DMS153 (cell line): ENCODE measurements at regions not wholly inside any gene's neighbourhood (a gene's known extent, or its start where the extent isn't known, plus 50 kb on each side); places are given as distances from the start of the nearest gene placed in this dataset.

Experiments used
- DNase-seq: peaks from one replicate; lab custom pipeline; 2025; lab: John Stamatoyannopoulos, UW

GRCh38 chr12:115215544-115215943 lies 531.6 kb upstream of the TBX3 start:
- no peak for DNase-seq

GRCh38 chr12:115213538-115214016 lies 529.6 kb upstream of the TBX3 start:
- no peak for DNase-seq

GRCh38 chr12:115213118-115213517 lies 529.1 kb upstream of the TBX3 start:
- DNase-seq: no peak

DNA sequence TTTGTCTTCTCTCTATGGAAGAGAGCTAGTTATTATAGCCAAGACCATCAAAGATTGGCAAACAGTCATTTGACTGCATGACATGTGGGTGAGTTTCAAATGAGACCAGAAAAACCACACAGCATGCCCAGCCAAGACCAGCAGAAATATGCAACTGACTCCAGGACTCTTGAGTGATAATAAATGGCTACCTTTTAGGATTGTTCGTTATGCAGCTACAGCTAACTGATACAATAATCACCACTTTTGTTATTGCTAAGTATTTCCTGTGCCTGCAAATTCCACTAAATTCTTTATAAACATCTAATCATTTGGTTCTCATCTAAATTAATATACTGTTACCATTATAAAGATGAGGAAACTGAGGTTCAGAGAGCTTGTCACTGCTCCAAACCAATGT lies 528.4 kb upstream of the TBX3 start:
- DNase-seq: no peak

- no peak for DNase-seq
These were observed 526.7 kb upstream of the TBX3 start for GRCh38 chr12:115210533-115211252.

GRCh38 chr12:115209230-115209629 lies 525.3 kb upstream of the TBX3 start:
- no peak for DNase-seq

DNA sequence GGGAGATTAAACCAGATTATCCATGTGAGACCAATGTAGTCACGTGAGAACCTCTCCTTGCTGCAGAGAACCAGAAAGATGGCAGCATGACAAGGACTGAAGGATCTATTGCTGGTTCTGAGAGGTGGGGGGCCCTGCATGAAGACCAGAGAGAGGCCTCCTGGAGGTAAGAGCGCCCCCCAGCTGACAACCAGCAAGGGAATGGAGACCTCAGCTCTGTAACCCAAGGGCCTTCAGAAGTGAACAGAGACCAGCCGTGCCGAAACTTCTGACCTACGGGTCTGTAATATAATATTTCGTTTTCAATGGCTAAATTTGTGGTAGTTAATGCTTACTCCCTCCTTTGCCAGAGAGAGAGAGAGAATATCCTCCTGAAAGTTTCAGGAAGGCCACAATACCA lies 524.1 kb upstream of the TBX3 start:
- no peak for DNase-seq

DNA sequence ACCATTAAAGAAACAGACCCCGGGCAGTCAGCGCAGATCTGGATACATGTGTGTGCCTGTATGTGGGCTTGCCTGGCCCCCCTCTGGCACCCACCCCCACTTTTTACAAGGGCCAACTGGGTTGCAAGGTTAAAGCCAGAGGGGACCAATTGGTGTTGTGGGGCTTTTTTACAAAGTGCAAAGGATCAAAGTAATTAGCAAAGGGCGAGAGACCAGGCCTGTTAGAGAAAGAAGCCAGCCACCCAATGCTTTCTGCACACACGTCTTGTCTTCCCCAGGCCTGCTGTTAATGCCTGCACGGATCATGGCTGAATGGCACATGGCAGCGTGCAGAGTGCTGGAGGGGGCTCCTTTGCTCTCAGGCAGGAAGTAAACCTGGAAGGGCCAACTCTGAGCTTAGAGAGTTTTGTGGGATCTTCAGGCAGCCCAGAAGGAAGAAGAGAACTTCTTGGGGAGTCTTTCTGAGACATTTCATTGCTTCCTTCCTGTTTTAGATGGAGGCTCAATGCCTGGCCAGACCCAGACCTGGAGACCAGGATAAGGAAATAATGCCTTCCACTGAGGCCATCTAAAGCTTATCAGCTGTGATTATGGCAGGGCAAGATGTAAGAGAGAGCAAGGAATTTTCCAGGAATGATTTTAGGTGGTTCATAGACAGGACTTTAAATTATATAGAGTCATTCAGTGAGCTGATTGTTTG lies 523.4 kb upstream of the TBX3 start:
- no peak for DNase-seq

DNA sequence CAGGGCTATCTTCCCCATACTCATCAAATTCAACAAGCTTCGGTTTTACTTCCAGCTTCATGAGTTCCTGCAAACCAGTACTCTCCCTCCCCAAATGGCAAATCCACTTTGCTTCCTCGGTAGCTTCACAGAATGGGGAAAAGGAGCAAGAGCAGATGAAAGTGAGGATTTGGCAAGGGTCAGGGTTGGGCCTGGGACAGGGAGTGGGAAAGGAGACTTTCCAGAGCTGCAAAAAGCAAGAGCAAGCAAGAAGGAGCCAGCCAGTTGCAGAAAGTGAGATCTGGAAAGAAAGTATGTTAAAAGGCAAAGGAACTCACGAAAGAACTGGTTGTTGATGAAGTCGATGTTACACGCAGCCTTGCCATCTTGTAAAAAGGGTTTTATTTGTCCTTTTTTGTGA lies 522.8 kb upstream of the TBX3 start:
- no peak for DNase-seq

DNA sequence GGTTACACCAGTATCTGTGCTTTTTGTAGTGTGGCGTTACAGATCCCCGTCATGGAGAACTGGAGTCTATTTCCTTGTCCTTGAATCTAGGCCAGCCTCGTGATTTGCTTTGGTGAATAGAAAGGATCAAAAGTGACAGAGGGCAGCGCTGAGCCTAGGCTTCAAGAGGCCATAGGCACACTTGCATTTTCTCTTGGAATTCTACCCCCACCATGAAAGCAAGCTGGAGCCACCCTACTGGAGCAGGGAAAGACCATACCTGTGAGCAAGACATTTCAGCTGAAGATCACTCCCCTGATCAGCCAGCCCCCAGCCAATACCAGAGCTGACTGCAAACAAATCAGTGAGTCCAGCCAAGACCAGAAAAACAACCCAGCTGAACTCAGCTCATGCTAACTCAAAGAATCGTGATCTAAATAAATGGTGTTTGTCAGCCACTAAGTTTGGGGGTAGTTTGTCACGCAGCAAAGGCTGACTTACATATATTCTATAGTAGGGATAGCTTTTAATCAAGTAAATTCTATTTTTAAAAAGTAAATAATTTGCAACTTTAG lies 521.9 kb upstream of the TBX3 start:
- no peak for DNase-seq

GRCh38 chr12:115204957-115205754 lies 521.2 kb upstream of the TBX3 start:
- DNase-seq: no peak

DNA sequence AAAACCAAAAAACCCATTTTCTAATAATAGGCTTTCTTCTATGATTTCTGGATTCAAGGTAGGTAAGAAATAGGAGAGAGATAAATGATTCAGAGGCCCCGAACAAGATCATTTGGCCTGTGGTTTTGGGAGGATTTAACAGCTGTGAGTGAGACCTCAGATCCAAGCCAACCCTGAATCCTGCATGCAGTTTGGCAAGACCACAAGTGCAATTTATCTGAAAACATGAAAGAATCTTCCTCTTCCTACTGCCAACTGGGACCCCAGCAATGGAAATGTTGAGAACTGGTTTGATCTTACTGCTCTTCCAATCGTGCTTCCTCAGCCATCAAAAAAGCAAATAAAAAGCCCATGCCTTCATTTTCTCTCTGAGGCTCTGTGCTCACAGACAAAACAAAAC lies 519.7 kb upstream of the TBX3 start:
- no peak for DNase-seq

- DNase-seq: no peak
These were observed 518.0 kb upstream of the TBX3 start for GRCh38 chr12:115201966-115202365.

- no peak for DNase-seq
These were observed 515.9 kb upstream of the TBX3 start for GRCh38 chr12:115199831-115200230.

DNA sequence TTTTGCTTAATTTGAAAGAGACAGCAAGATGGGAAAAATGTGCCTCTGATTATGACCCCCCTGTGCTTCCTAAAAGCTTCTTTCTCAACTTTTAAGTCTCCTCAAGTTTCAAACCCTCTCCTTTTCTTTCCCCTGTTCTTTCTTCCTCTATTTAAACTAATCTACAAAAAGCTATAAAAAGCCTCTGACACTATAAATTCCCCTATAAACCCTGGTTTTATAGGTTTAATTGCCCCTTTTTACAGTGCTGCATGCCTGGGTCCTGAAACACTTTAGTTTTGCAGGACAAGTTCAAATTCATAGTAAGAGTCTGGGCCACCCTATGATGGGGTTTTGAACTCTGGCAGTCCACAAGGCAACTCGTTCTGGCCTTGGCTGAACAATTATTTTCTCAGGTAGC lies 510.9 kb upstream of the TBX3 start:
- no peak for DNase-seq

GRCh38 chr12:115194448-115194847 lies 510.5 kb upstream of the TBX3 start:
- no peak for DNase-seq

GRCh38 chr12:115191342-115191741 lies 507.4 kb upstream of the TBX3 start:
- no peak for DNase-seq

GRCh38 chr12:115190010-115190770 lies 506.2 kb upstream of the TBX3 start:
- no peak for DNase-seq

DNA sequence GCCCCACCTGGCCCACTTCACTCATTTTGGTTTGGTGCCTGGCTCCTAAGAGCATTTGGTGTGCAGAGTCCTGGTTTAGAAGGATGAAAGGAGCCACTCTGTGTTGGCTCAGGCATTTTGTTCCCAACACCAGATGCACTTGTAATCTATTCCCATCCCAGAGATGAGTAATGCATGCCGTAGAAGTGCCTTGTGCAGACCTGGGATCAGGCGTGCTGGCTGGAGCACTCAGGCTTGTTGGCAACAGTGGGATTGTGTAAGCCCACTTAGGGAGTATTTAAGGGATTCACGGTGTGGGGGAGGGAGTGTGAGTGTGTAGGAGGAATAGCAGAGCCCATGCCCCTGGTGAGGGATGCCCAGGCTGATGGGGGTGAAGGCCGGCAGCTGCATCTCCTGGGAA lies 501.5 kb upstream of the TBX3 start:
- no peak for DNase-seq

- no peak for DNase-seq
These were observed 499.8 kb upstream of the TBX3 start for GRCh38 chr12:115183752-115184151.

GRCh38 chr12:115177899-115178298 lies 493.9 kb upstream of the TBX3 start:
- DNase-seq: no peak
